ENCODE measurements at regions not wholly inside any gene's neighbourhood (a gene's known extent, or its start where the extent isn't known, plus 50 kb on each side); places are given as distances from the start of the nearest gene placed in this dataset.
"Not testable (repeated sequence)": the region's sequence is repeated elsewhere in the genome, so short reads cannot be mapped to it uniquely, and the experiment has no call there.

- no peak for DNase-seq
- Histone ChIP-seq H3K4me3 (no peak overlapping the region), H3K36me3 (ENCODE audit: low read depth) (no peaks in the 10 kb centered on the region), H3K9me3 (peaks cover 3% of the 10 kb centered on the region), H3K4me1 (ENCODE audit: low read depth) (no peaks in the 10 kb centered on the region)
- TF ChIP-seq, protein P1, sequence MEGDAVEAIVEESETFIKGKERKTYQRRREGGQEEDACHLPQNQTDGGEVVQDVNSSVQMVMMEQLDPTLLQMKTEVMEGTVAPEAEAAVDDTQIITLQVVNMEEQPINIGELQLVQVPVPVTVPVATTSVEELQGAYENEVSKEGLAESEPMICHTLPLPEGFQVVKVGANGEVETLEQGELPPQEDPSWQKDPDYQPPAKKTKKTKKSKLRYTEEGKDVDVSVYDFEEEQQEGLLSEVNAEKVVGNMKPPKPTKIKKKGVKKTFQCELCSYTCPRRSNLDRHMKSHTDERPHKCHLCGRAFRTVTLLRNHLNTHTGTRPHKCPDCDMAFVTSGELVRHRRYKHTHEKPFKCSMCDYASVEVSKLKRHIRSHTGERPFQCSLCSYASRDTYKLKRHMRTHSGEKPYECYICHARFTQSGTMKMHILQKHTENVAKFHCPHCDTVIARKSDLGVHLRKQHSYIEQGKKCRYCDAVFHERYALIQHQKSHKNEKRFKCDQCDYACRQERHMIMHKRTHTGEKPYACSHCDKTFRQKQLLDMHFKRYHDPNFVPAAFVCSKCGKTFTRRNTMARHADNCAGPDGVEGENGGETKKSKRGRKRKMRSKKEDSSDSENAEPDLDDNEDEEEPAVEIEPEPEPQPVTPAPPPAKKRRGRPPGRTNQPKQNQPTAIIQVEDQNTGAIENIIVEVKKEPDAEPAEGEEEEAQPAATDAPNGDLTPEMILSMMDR (IDR thresholded peaks at IDR 0.05): no peak
- intact Hi-C loops (cut with DNase I, micrococcal nuclease): no loop called here
- ATAC-seq: no peak
These were observed 261.4 kb upstream of the TECRL start for GRCh38 chr4:64670647-64671046.

- Histone ChIP-seq H3K9me3 (no peaks in the 10 kb centered on the region), H3K4me3 (no peak overlapping the region), H3K36me3 (ENCODE audit: low read depth) (no peaks in the 10 kb centered on the region), H3K4me1 (ENCODE audit: low read depth) (no peaks in the 10 kb centered on the region)
- intact Hi-C loops (cut with DNase I, micrococcal nuclease): no loop called here
- ATAC-seq (no peak), DNase-seq (no peak)
- TF ChIP-seq, protein P1 (IDR thresholded peaks at IDR 0.05): no peak
These were observed 234.6 kb upstream of the TECRL start for GRCh38 chr4:64643841-64644240.

GRCh38 chr4:64642936-64643335 is 233.7 kb upstream of the TECRL start:
- Histone ChIP-seq H3K9me3 (no peaks in the 10 kb centered on the region), H3K4me1 (ENCODE audit: low read depth) (no peaks in the 10 kb centered on the region), H3K36me3 (ENCODE audit: low read depth) (no peaks in the 10 kb centered on the region), H3K4me3 (no peak overlapping the region)
- ATAC-seq (no peak), DNase-seq (no peak)
- intact Hi-C loops (cut with DNase I, micrococcal nuclease): no loop called here
- TF ChIP-seq, protein P1 (IDR thresholded peaks at IDR 0.05): no peak

- H3K36me3 ChIP-seq (ENCODE audit: low read depth); ATAC-seq; H3K9me3 ChIP-seq; intact Hi-C loops (cut with DNase I, micrococcal nuclease); H3K4me3 ChIP-seq; H3K4me1 ChIP-seq (ENCODE audit: low read depth); DNase-seq: not testable (repeated sequence)
These were observed 231.2 kb upstream of the TECRL start for GRCh38 chr4:64640402-64640801.

DNA sequence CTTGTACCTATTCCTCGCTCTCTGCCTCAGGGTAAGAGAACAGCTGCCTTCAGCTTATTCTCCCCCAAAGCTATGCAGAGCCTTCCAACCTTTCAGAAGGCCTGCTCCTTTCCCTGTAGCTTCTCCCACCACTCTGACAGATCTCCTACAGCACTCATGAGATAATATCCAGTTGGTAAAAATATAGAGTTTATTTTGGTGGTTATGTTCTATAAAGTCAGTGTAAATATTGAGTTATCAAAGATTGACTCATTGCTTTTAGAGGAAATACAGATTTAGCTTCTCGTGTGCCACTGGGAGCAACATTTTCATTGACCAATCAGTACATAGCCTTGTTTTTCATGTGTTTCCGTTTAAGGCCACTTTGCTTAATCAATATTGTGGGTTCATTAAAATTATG is 216.2 kb upstream of the TECRL start:
- H3K4me3 ChIP-seq: no peak overlapping the region
- no peak for ATAC-seq
- intact Hi-C loops (cut with DNase I, micrococcal nuclease): no loop called here

DNA sequence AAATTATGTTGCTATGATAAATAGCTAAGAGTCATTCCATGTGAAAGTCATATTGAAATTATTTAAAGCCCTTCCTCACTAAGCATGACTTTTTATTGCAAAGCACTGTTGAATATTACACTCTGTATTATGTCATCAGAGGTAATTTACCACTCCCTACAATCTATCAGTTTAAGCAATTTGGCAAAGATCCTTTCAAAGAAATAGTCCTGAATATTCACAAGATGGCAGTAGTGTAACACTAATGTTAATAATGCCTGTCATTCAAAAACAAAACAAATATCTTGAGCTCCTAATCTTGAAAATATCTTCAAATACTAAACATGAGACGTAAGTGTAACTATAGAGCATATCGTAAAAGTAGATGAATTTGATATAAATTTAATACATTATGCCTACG is 208.6 kb upstream of the TECRL start:
- no peaks in the 10 kb centered on the region for H3K9me3 ChIP-seq
- no peak for DNase-seq
- intact Hi-C loops (cut with DNase I, micrococcal nuclease): no loop called here
- H3K4me1 ChIP-seq (ENCODE audit: low read depth): no peaks in the 10 kb centered on the region
- TF ChIP-seq, protein P1 (IDR thresholded peaks at IDR 0.05): no peak
- ATAC-seq: no peak
- H3K36me3 ChIP-seq (ENCODE audit: low read depth): no peaks in the 10 kb centered on the region
- H3K4me3 ChIP-seq: no peak overlapping the region

More for the DNA sequence above, 216.2 kb upstream of the TECRL start:
- TF ChIP-seq, protein P1 (IDR thresholded peaks at IDR 0.05): no peak
- no peak for DNase-seq
- Histone ChIP-seq H3K4me1 (ENCODE audit: low read depth) (no peaks in the 10 kb centered on the region), H3K36me3 (ENCODE audit: low read depth) (no peaks in the 10 kb centered on the region), H3K9me3 (no peaks in the 10 kb centered on the region)

Measured in mucosa of descending colon (tissue), 3 donors.